Stimulated activated naive B cell treated with anti-CD40 and anti-IgM and Interleukin-4, amounts not matched to agents 10 μg/mL and 1 μg/mL and 100 μg/mL, for 72 hours (primary cell): ENCODE measurements at regions not wholly inside any gene's neighbourhood (a gene's known extent, or its start where the extent isn't known, plus 50 kb on each side); places are given as distances from the start of the nearest gene placed in this dataset.
"Not testable (repeated sequence)": the region's sequence is repeated elsewhere in the genome, so short reads cannot be mapped to it uniquely, and the experiment has no call there.

Experiments used
- ATAC-seq, 2 donors: fragments of 150-1000 bp; cut with Tn5 transposase; replicated peaks; 2 replicates each; pipeline ENCODE4 v1.10.0; 2021; ENCODE audit warnings: moderate library complexity in 1 of 2
- DNase-seq: peaks from one replicate; pipeline ENCODE4 v3.0.0; 2021
- H3K27ac Mint-ChIP-seq: one replicate; pipeline ENCODE4 v1.8.0; 2022; ENCODE audit warnings: mild to moderate bottlenecking, mixed read lengths
- H3K27me3 Mint-ChIP-seq, 2 donors: one replicate each; pipeline ENCODE4 v1.8.0; 2022; ENCODE audit warnings: mixed read lengths in 2 of 2
- H3K36me3 Mint-ChIP-seq, 2 donors: one replicate each; pipeline ENCODE4 v1.8.0; 2022; ENCODE audit warnings: mixed read lengths in 2 of 2, mild to moderate bottlenecking in 1 of 2
- H3K4me1 Mint-ChIP-seq, 2 donors: one replicate each; pipeline ENCODE4 v1.8.0; 2022; ENCODE audit warnings: mixed read lengths in 2 of 2, mild to moderate bottlenecking in 1 of 2
- H3K4me3 Mint-ChIP-seq, 2 donors: one replicate each; pipeline ENCODE4 v1.8.0; 2022; ENCODE audit warnings: mild to moderate bottlenecking in 2 of 2, mixed read lengths in 2 of 2, moderate library complexity in 1 of 2
- H3K9me3 Mint-ChIP-seq, 2 donors: one replicate each; pipeline ENCODE4 v1.8.0; 2022; ENCODE audit warnings: mixed read lengths in 2 of 2, mild to moderate bottlenecking in 1 of 2

DNA sequence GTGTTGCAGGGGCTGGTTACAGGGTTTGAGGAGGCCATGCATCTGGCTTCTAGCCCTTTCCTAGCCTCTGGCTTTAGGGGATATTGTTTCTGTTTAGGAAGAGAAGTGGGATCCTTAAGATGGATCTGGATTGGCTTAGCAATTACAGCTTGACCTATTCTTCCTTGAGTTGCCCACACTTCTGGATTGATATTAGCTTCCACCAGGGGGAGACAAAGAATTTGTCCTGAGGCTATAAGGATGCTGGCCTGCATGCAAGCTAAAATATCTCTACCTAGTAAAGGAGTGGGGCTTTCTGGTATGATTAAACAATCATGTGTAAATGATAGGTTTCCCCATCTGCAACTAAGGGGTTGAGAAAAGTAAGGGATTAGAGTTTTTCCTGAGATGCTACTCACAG, 117.2 kb downstream of the TEX13C start:
- H3K4me3 Mint-ChIP-seq, result no peak overlapping the region
- no peaks in the 10 kb centered on the region for H3K4me1 Mint-ChIP-seq
- H3K27me3 Mint-ChIP-seq, result no peaks in the 10 kb centered on the region
- DNase-seq (no peak), ATAC-seq (no peak)
- H3K9me3 Mint-ChIP-seq, result peaks cover 2 to 12% of the 10 kb centered on the region in 2 donors
- H3K36me3 Mint-ChIP-seq, result no peaks in the 10 kb centered on the region
- no peak overlapping the region for H3K27ac Mint-ChIP-seq

DNA sequence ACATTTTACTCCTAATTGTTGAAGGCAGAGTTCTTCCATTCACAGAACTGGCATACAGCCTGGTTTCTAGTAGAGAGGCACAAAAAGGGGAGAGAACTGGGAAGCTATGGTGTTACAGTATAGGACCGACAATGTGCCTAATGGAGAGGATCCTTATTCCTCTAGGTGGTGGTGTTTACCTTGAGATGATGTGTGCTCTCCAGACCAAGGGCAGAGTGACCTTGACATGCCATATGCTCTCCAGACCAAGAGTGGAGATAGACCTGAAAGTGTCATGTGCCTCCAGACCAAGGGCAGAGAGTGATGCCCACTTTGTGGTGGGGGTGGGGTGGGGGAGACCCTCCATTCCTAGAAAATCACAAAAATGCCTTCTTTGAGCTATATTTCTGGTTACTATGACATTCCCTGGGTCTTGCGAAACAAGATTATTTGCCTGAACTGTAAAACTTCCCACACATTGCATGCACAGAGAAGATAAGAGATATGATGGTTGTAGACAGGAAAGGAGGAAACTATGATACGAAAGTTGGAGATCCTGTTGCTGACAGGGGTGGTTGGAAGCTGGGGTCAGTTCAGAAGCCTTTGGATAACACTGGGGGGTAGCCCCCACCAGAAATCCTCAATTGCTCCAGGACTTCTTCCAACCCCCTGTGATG, 119.7 kb downstream of the TEX13C start:
- H3K27ac Mint-ChIP-seq, result no peak overlapping the region
- peaks cover 0 to 4% of the 10 kb centered on the region in 2 donors for H3K9me3 Mint-ChIP-seq
- DNase-seq (no peak), ATAC-seq (no peak)
- H3K27me3 Mint-ChIP-seq, result no peaks in the 10 kb centered on the region
- no peak overlapping the region for H3K4me3 Mint-ChIP-seq
- no peaks in the 10 kb centered on the region for H3K36me3 Mint-ChIP-seq
- no peaks in the 10 kb centered on the region for H3K4me1 Mint-ChIP-seq

DNA sequence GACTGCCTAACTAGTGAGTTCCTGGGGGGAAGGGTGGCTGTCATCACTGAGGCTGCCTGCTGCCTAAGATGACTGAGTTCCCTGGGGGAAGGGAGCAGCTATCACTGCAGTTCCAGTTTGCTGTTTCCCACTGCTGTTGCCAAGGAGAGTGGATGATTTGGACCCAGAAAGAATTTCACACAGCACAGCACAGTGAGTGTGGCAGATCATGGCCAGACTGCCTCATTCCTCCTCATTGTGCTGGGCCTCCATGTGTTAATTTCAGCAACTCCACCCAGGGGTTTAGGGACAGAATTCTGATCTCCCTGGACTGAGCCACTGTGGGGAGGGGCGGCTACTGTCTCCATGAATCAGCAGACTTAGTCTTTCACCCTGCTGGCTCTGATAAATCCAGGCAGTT, 125.0 kb downstream of the TEX13C start:
- DNase-seq, result no peak
- no peak for ATAC-seq
- Mint-ChIP-seq H3K27me3 (no peaks in the 10 kb centered on the region), H3K4me3 (no peak overlapping the region), H3K4me1 (no peaks in the 10 kb centered on the region), H3K36me3 (no peaks in the 10 kb centered on the region), H3K27ac (no peak overlapping the region), H3K9me3 (peaks cover 4 to 19% of the 10 kb centered on the region in 2 donors)

DNA sequence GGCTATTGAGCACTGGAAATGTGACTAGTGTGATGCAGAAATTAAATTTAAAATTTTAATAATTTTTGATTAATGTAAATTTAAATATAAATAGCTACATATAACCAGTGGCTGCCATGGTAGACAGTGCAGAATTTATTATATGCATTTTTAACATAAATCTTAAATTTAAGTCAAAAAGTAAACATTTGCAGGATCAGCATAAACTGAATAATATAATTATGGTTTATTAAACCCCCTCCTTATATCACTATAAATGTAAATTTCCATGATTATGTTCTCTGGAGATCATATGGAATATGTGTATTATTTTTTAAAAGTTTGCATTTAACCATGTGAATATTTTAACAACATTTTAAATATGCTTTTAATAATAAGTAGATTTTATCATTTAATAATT, 155.8 kb downstream of the TEX13C start:
- H3K9me3 Mint-ChIP-seq, result no peaks in the 10 kb centered on the region
- H3K36me3 Mint-ChIP-seq, result no peaks in the 10 kb centered on the region
- no peak overlapping the region for H3K27ac Mint-ChIP-seq
- H3K27me3 Mint-ChIP-seq, result no peaks in the 10 kb centered on the region
- ATAC-seq (no peak), DNase-seq (no peak)
- H3K4me1 Mint-ChIP-seq, result no peaks in the 10 kb centered on the region
- no peak overlapping the region for H3K4me3 Mint-ChIP-seq

DNA sequence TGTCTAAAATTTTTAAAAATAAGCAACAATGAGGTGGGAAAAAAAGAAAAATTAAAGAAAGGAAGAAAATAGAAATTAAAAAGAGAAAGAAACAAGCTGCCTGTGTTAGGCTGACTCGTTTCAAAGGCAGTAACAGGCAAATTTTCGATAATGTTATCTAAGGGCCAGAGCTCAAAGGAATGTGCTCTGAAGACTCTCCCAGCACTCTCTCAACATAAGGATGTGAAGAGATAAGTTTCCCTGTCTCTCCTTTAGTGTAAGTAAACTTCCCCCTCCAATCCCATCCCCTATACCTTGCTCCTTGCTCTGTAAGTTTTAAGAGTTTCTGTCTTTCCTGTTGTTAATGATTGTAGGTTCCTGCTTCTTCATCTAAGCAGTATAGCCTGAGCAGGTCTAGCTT, 172.8 kb downstream of the TEX13C start:
- DNase-seq, result no peak
- no peak for ATAC-seq
- H3K9me3 Mint-ChIP-seq, result peaks cover 2 to 3% of the 10 kb centered on the region in 2 donors
- no peaks in the 10 kb centered on the region for H3K36me3 Mint-ChIP-seq
- H3K4me1 Mint-ChIP-seq, result no peaks in the 10 kb centered on the region
- no peak overlapping the region for H3K27ac Mint-ChIP-seq
- H3K4me3 Mint-ChIP-seq, result no peak overlapping the region
- no peaks in the 10 kb centered on the region for H3K27me3 Mint-ChIP-seq

GRCh38 chrX:125493004-125493403, 173.3 kb downstream of the TEX13C start:
- ATAC-seq, H3K4me1 Mint-ChIP-seq, H3K36me3 Mint-ChIP-seq, H3K4me3 Mint-ChIP-seq, DNase-seq, H3K9me3 Mint-ChIP-seq, H3K27me3 Mint-ChIP-seq, H3K27ac Mint-ChIP-seq: not testable (repeated sequence)

DNA sequence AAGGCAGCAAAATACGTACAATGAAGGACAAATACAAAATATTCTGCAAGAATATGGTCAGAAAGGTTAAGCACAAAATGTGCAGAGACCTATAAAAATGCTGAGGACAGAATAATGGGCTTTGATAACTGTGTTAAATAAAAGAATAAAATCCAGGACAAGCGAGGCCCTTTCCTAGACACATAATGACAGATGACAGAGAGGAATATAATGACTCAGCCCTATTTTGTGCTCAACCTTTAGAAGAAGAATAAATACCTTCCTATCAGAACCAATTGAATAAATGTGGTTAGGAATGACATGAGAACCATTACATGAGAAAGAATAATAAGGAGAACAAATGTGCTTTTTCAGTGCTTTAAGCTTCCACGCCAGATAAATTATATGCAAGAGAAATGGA, 178.0 kb downstream of the TEX13C start:
- Mint-ChIP-seq H3K9me3 (peaks cover 3 to 13% of the 10 kb centered on the region in 2 donors), H3K27ac (no peak overlapping the region), H3K4me3 (no peak overlapping the region), H3K27me3 (no peaks in the 10 kb centered on the region), H3K4me1 (no peaks in the 10 kb centered on the region), H3K36me3 (no peaks in the 10 kb centered on the region)
- DNase-seq, result no peak
- ATAC-seq, result no peak

GRCh38 chrX:125503769-125504168, 184.1 kb downstream of the TEX13C start:
- Mint-ChIP-seq H3K9me3 (peaks cover 5 to 11% of the 10 kb centered on the region in 2 donors), H3K4me3 (no peak overlapping the region), H3K36me3 (no peaks in the 10 kb centered on the region), H3K27ac (no peak overlapping the region), H3K27me3 (no peaks in the 10 kb centered on the region), H3K4me1 (no peaks in the 10 kb centered on the region)
- DNase-seq (no peak), ATAC-seq (no peak)

DNA sequence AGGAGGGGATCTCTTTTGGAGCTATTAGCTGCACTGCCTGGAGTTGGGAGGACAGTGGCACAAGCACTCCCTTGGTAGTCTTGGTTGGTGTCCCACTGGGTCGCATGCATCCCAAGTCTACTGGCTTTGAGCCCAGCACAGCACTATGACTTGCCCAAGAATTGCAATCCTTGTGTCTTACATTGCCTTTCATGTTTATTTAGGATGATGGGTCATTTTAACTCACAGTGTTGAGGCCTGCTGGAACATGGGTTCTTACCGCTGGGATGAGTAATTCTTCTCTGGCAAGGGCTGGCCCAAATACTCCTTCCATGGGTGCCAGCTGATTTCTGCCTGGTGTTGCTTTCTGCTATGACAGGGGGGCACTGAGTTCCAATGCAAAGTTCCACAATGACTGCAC, 185.5 kb downstream of the TEX13C start:
- H3K27ac Mint-ChIP-seq, result no peak overlapping the region
- ATAC-seq, result no peak
- no peaks in the 10 kb centered on the region for H3K36me3 Mint-ChIP-seq
- H3K4me1 Mint-ChIP-seq, result no peaks in the 10 kb centered on the region
- H3K4me3 Mint-ChIP-seq, result no peak overlapping the region
- no peaks in the 10 kb centered on the region for H3K27me3 Mint-ChIP-seq
- no peak for DNase-seq
- peaks cover 5 to 11% of the 10 kb centered on the region in 2 donors for H3K9me3 Mint-ChIP-seq

GRCh38 chrX:125507119-125507518, 187.4 kb downstream of the TEX13C start:
- no peak for DNase-seq
- Mint-ChIP-seq H3K4me1 (no peaks in the 10 kb centered on the region), H3K27me3 (no peaks in the 10 kb centered on the region), H3K36me3 (no peaks in the 10 kb centered on the region), H3K27ac (no peak overlapping the region), H3K9me3 (peaks cover 5 to 8% of the 10 kb centered on the region in 2 donors), H3K4me3 (no peak overlapping the region)
- ATAC-seq, result no peak

GRCh38 chrX:125520029-125520428, 200.4 kb downstream of the TEX13C start:
- Mint-ChIP-seq H3K4me1 (no peaks in the 10 kb centered on the region), H3K27ac (no peak overlapping the region), H3K4me3 (no peak overlapping the region), H3K9me3 (peaks cover 3 to 5% of the 10 kb centered on the region in 2 donors), H3K36me3 (no peaks in the 10 kb centered on the region), H3K27me3 (no peaks in the 10 kb centered on the region)
- DNase-seq, result no peak
- ATAC-seq, result no peak

GRCh38 chrX:125522752-125523151, 203.1 kb downstream of the TEX13C start:
- Mint-ChIP-seq H3K9me3 (peaks cover 8 to 11% of the 10 kb centered on the region in 2 donors), H3K4me1 (no peaks in the 10 kb centered on the region), H3K27me3 (no peaks in the 10 kb centered on the region), H3K27ac (no peak overlapping the region), H3K36me3 (no peaks in the 10 kb centered on the region), H3K4me3 (no peak overlapping the region)
- DNase-seq (no peak), ATAC-seq (no peak)

DNA sequence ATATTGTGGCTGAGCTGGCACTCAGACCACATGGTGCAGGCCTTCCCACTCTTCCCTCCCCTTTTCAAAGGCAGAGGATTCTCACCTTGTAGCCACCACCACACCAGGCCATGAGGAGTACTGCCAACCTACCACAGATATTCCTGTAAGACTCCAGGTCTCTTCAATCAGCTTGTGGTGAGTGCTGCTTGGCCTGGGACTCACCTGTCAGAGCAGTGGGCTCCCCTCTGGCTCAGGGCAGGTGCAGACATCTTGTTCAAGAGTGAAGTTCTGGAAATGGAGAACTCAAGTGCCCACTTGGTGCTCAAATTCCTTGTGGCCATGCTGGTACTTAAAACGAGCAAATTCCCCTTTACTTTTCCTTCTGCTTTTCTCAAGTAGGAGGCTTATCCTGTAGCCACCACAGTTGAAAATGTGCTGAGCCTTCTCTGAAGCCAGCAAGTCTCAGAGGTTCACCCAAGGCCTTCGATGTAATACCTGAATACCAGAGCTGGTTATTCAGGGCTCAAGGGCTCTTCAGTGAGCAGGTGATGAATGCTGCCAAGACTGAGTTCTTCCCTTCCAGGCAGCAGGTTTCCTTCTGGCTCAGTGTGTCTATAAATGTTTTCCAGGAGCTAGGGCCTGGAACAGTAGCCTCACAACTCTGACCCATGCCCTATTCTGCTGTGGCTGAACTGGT, 212.9 kb downstream of the TEX13C start:
- ATAC-seq (no peak), DNase-seq (no peak)
- no peaks in the 10 kb centered on the region for H3K4me1 Mint-ChIP-seq
- H3K27me3 Mint-ChIP-seq, result no peaks in the 10 kb centered on the region
- H3K27ac Mint-ChIP-seq, result no peak overlapping the region
- H3K4me3 Mint-ChIP-seq, result no peak overlapping the region
- peaks cover 0 to 8% of the 10 kb centered on the region in 2 donors for H3K9me3 Mint-ChIP-seq
- H3K36me3 Mint-ChIP-seq, result no peaks in the 10 kb centered on the region

DNA sequence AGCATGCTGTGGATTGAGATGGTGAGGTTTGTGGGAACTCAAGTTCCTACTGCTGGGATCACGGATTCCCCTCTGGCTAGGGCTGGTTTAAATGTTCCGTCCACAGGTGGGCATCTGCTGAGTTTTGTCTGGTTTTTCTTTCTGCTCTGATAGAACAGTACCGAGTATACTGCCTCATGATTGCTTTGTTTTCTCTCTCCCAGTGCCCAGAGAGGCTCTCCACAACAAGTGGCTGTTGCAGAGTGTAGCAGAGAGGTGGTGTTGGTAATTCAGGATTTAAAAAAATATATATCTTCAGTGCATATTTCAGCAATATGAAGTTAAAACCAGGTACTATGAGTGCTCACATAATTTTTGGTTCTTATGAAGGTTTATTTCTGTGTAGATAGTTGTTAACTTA, 213.7 kb downstream of the TEX13C start:
- H3K4me1 Mint-ChIP-seq, result no peaks in the 10 kb centered on the region
- H3K27ac Mint-ChIP-seq, result no peak overlapping the region
- H3K27me3 Mint-ChIP-seq, result no peaks in the 10 kb centered on the region
- H3K4me3 Mint-ChIP-seq, result no peak overlapping the region
- no peaks in the 10 kb centered on the region for H3K36me3 Mint-ChIP-seq
- peaks cover 0 to 11% of the 10 kb centered on the region in 2 donors for H3K9me3 Mint-ChIP-seq
- no peak for DNase-seq
- no peak for ATAC-seq

- DNase-seq, result no peak
- Mint-ChIP-seq H3K27me3 (no peaks in the 10 kb centered on the region), H3K4me3 (no peak overlapping the region), H3K27ac (no peak overlapping the region), H3K36me3 (no peaks in the 10 kb centered on the region), H3K9me3 (peaks cover 3 to 23% of the 10 kb centered on the region in 2 donors), H3K4me1 (no peaks in the 10 kb centered on the region)
- ATAC-seq, result no peak
Observed at GRCh38 chrX:125544031-125544660, 224.5 kb downstream of the TEX13C start.
